OCI-M2 (cell line): ENCODE measurements at regions not wholly inside any gene's neighbourhood (a gene's known extent, or its start where the extent isn't known, plus 50 kb on each side); places are given as distances from the start of the nearest gene placed in this dataset.

Experiments
- DNase-seq: peaks from one replicate; lab custom pipeline; 2025; ENCODE audit not compliant: unreplicated experiment; lab: John Stamatoyannopoulos, UW

GRCh38 chr20:16944745-16945144, 196.6 kb downstream of the OTOR start:
- no peak for DNase-seq

- DNase-seq = no peak
These were observed 197.5 kb downstream of the OTOR start for GRCh38 chr20:16945619-16946018.

- DNase-seq = no peak
These were observed 197.9 kb downstream of the OTOR start for GRCh38 chr20:16946097-16946496.

- no peak for DNase-seq
These were observed 199.3 kb downstream of the OTOR start for GRCh38 chr20:16947479-16947878.

DNA sequence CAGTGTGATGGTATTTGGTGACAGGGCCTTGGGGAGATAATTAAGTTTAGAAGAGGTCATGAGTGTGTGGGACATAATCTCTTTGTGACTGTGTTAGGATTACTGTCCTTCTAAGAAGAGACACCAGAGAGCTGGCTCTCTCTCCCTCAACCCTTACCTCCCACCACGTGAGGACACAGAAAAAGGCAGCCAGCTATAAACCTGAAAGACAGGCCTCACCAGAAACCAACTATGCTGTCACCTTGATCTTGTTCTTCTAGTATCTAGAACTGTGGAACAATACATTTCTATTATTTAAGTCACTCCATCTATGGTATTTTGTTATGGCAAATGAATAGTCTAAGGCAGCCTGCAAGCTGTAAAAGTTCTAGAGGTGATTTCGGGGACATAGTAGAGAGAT, 203.7 kb downstream of the OTOR start:
- no peak for DNase-seq

- no peak for DNase-seq
These were observed 204.8 kb downstream of the OTOR start for GRCh38 chr20:16952965-16953364.

DNA sequence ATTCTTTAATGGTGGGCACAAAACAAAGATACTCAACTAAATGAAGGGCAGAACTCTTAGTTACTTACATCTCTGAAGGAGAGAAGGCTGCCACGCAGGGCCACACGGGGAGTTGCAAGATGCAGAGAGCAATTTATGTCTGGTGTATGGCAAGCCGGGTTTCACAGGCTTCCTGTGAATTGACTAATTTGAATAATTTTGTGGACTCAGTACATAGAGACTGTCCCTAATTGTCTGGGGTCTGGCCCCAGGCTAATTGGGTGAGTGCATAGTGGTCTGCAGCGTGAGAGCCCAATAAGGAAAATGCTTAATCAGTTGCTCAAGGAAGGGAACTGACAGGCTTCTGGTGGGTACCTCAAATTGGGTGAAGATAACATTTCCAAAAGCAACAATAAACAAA, 205.7 kb downstream of the OTOR start:
- DNase-seq = no peak

DNA sequence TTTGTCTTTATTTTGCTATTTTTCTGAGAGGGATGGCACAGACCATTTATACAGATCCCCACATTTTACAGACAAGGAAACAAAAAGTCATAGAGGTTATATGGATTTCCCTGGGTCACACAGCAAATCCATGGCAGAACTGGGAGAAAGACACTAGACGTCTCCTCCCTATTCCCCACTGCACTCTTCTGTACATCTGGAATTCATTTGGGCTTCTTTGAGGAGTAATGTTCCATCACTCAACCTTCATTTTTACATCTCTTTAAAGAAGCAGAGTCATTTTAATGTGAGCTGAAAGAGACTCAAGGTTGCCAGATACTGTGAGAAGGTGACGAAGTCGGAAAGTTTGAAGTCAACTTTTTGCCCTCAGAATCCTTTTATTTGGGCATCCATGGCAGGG, 207.3 kb downstream of the OTOR start:
- no peak for DNase-seq

- DNase-seq = no peak
These were observed 207.8 kb downstream of the OTOR start for GRCh38 chr20:16955971-16956370.

- no peak for DNase-seq
These were observed 217.2 kb downstream of the OTOR start for GRCh38 chr20:16965401-16965800.

DNA sequence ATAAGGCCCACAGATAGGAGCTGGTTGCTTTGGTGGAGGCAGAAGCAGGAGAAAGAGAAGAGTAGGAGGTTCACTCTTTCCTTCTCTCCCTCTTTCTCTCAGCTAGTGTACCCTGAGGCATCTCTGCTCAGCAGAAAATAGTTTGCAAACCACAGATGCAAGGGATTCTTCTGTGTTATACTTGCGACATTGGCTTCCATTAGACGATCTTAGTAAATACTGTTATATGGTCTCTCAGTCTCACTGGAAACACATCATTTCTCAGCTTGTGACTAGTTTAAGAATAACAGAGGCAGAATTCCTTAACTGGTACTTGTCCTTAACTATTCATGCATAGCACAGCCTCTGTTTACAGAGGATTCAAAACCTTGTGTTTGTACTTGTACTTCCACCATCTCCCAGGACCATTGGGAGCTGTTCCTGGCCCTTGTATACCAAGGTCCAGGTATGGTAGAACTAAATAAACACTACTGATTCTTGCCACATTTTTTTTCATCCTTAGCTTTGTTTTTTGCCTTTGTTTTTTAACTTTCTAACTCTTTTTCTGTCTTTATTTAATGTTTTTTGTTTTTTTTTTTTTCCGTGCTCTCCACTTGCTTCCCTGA, 218.2 kb downstream of the OTOR start:
- no peak for DNase-seq

DNA sequence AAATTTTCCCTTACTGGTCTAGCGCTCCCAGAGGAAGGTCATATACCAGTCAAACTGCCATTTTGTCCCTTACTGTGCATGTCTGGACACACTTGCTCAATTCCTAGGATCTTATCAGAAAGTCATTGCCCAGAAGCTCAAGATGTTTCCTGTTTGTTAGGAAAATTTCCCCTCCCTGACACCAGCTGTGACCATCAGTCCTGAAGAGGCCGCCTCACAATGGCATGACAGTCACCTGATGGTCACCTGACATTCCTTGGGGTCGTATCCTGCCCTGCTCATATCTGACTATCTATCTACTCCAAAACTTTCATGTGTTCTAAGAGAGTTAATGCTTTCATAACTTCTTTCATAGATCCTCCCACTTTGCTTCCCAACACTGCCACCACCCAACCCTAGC, 219.9 kb downstream of the OTOR start:
- no peak for DNase-seq

- DNase-seq = no peak
These were observed 222.6 kb downstream of the OTOR start for GRCh38 chr20:16970776-16971175.

GRCh38 chr20:16974080-16974854, 226.1 kb downstream of the OTOR start:
- no peak for DNase-seq

GRCh38 chr20:16974855-16975162, 226.7 kb downstream of the OTOR start:
- DNase-seq = no peak

GRCh38 chr20:16975682-16976081, 227.5 kb downstream of the OTOR start:
- no peak for DNase-seq

GRCh38 chr20:16978497-16978896, 230.3 kb downstream of the OTOR start:
- no peak for DNase-seq

- no peak for DNase-seq
These were observed 234.1 kb downstream of the OTOR start for GRCh38 chr20:16982091-16982726.

DNA sequence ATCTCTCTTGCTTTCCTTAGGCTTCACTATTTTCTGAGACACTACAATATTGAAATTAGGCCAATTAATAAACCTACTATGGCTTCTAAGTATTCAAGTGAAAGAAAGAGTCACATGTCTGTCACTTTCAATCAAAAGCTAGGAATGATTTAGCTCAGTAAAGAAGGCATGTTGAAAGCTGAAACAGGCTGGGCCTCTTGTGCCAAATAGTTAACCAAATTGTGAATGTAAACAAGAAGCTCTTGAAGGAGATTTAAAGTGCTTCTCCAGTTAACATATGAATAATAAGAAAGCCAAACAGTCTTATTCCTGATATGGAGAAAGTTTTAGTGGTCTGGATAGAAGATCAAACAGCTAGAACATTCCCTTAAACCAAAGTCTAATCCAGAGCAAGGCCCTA, 236.3 kb downstream of the OTOR start:
- DNase-seq = no peak

DNA sequence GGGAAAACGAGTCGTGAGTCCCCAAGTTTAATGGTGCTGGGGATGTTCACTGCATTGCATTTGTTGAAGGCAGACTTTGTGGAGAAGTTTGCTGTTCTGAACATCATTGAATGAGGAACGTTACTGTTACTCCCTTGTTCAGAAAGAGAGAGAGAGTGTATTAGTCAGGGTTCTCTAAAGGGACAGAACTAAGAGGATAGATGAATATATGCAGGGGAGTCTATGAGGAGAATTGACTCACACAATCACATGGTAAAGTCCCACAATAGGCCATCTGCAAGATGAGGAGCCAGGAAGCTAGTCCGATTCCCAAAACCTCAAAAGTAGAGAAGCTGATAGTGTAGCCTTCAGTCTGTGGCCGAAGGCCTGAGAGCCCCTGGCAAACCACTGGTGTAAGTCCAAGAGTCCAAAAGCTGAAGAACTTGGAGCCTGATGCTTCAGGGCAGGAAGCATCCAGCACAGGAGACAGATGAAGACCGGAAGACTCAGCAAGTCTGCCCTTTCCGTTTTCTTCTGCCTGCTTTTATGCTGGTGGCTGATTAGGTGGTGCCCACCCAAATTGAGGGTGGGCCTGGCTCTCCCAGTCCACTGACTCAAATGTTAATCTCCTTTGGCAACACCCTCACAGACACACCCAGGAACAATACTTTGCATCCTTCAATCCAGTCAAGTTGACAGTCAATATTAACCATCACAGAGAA, 223.5 kb upstream of the PCSK2 start:
- no peak for DNase-seq

DNA sequence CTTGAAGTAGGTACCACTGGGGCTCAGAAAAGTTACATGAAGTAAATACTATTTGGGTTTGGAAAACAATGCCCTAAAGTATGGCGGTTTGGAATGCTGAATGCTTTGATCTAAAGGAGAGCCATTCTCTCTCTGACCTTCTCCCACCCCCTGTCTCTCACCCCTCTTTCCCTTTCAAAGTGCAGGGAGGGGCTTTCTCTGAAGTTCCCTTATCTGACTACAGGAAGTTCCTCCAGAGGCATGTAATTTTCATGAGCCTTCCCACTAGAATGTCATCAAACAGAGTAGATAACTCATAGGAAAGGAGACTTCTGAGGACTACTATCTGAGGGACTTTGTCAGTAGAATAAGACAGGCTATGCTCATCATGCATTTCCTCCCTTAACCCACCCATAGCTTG, 216.7 kb upstream of the PCSK2 start:
- no peak for DNase-seq
